IMR-90 (cell line): ENCODE measurements at regions not wholly inside any gene's neighbourhood (a gene's known extent, or its start where the extent isn't known, plus 50 kb on each side); places are given as distances from the start of the nearest gene placed in this dataset.

ENCODE experiments used
- CTCF ChIP-seq: conservative IDR thresholded peaks from 2 replicates; pipeline ENCODE4 v1.5.1; 2012; ENCODE audit warnings: mild to moderate bottlenecking, low read depth, low read length, improper control_type of control experiment
- FOS ChIP-seq: fragments of 150-350 bp; IDR thresholded peaks from 2 replicates; pipeline ENCODE4 v1.6.1; 2016; ENCODE audit warnings: low read depth, low read length
- MXI1 ChIP-seq: IDR thresholded peaks from 2 replicates; pipeline ENCODE4 v1.6.1; 2012; ENCODE audit warnings: low read depth, mild to moderate bottlenecking, low read length, moderate library complexity, borderline replicate concordance
- POLR2A ChIP-seq: IDR thresholded peaks from 2 replicates; pipeline ENCODE4 v1.6.1; 2012; ENCODE audit warnings: mild to moderate bottlenecking, low read depth, low read length
- RAD21 ChIP-seq: IDR thresholded peaks from 2 replicates; pipeline ENCODE4 v1.6.1; 2012; ENCODE audit warnings: low read length, improper control_type of control experiment
- USF2 ChIP-seq: fragments of 150-350 bp; IDR thresholded peaks from 2 replicates; pipeline ENCODE4 v1.6.1; 2017; ENCODE audit warnings: mild to moderate bottlenecking, antibody characterized with exemption, low read length, low read depth

- TF ChIP-seq MXI1 (no peak), POLR2A (no peak), USF2 (no peak), CTCF (no peak), RAD21 (no peak), FOS (no peak)
These were observed 152.8 kb downstream of the TFCP2L1 start for GRCh38 chr2:121132054-121132761.
